GM21526 (cell line): ENCODE measurements at regions not wholly inside any gene's neighbourhood (a gene's known extent, or its start where the extent isn't known, plus 50 kb on each side); places are given as distances from the start of the nearest gene placed in this dataset.

ENCODE experiments used
- ATAC-seq: cut with Tn5 transposase; IDR thresholded peaks from one replicate; pipeline ENCODE4 v1.9.1; 2021; ENCODE audit warnings: moderate library complexity; ENCODE audit not compliant: unreplicated experiment, low FRiP score

GRCh38 chr12:65595016-65595560 lies 229.2 kb upstream of the HMGA2 start:
- ATAC-seq: no peak

- no peak for ATAC-seq
Observed at GRCh38 chr12:65596514-65597091, 227.7 kb upstream of the HMGA2 start.

- no peak for ATAC-seq
Observed at GRCh38 chr12:65597527-65597926, 226.8 kb upstream of the HMGA2 start.

DNA sequence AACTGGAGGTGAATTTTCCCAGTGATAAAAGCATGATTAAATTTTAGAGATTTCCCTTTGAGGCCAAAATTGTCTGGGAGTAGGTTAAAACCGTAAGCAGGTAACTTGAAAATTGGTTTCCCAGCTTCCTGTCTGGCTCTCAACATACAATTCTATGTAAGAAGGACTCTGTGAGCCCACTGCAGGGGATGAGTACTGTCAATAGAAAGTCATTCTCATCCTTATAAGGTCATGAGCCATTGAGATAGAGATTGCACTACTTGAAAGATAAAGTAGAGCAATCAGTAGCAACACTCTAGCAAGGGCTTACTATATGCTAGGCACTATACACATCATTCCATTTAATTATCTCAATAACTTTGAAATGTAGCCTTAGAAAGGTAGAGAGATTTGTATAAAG lies 225.6 kb upstream of the HMGA2 start:
- ATAC-seq: no peak

- no peak for ATAC-seq
Observed at GRCh38 chr12:65602253-65602609, 222.1 kb upstream of the HMGA2 start.

GRCh38 chr12:65602610-65603295 lies 221.5 kb upstream of the HMGA2 start:
- peak; percentile 78 for ATAC-seq

GRCh38 chr12:65603438-65604351 lies 220.6 kb upstream of the HMGA2 start:
- no peak for ATAC-seq

- no peak for ATAC-seq
Observed at GRCh38 chr12:65605019-65605418, 219.3 kb upstream of the HMGA2 start.

DNA sequence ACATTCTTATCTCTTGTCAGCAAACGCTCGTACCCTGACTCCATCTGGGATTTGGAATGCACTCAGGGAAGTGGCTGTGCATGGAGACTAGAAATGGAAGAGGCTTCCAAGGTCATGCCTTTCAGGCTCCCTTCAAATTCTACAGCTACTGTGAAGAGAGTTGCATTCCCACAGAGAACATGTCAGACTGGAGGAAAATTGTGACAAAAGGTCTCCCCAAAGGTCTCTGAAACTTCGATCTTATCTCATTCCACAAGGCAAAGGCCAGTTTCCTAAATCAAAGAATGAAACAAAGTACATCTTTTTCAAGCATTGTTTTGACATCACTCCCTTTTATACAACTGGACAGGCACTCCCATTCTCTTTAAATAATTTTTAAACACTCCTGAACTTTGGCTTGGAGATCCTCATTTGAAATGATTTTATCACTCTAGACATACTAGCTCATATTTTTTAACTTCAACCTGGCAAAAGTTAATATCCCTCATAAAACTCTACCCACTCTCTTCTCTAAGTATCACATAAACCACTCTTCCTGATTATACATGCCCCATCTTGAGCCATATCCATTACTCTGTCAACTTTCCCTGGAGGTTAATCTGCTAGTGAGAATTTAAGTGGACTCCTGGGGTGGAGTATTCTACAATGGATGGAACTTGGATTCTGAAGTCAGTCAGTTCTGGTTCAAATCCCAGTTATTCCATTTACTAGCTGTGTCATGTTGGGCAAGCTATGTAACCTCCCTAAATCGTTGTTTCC lies 218.1 kb upstream of the HMGA2 start:
- ATAC-seq: no peak

DNA sequence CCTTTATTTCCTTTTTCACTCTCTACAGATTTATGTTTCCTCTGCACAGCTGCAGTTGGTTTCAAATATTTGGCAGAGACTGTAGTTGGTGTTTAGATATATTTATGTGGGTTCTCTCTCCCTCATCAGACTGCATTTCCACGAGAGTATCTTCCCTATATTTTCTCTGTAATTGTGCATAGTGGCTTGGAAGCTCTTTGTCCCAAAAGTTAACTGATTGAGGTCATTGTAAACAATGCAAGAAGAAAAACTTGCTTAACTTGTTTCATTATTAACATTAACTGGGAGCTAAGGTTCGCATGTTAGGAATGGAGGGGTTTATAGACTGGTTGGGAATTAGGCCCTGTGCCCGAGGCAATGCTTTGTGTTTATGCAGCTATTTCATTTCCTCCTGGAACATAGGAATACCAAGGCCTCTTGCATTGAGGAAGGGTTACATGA lies 216.9 kb upstream of the HMGA2 start:
- no peak for ATAC-seq

DNA sequence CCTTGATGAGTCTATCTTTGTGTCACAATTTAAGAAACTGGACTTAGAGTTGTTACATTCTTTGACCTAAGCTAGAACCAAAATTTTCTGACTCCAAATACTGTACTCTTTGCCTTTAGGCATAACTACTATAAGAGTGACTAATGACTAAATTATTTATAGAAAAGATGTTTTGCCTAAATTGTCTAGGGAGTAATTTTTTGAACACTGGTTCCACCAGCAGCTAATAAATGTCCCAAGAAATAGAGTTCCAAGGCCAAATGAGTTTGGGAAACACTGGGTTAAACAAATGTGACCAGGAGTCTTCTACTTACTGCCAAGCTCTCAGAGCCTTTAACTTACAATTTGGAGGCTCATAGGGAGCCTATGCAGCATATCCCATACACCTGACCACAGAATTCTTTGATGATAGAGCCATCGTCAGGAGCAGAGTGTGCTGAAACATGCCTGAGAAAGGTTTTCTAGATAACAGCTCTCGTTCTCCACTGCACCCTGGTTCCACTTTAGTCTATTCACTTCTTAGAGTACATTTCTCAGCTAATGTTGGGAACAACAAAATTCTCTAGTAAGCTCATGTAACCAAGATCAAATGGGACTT lies 215.9 kb upstream of the HMGA2 start:
- no peak for ATAC-seq

GRCh38 chr12:65609359-65609771 lies 214.9 kb upstream of the HMGA2 start:
- ATAC-seq: no peak

DNA sequence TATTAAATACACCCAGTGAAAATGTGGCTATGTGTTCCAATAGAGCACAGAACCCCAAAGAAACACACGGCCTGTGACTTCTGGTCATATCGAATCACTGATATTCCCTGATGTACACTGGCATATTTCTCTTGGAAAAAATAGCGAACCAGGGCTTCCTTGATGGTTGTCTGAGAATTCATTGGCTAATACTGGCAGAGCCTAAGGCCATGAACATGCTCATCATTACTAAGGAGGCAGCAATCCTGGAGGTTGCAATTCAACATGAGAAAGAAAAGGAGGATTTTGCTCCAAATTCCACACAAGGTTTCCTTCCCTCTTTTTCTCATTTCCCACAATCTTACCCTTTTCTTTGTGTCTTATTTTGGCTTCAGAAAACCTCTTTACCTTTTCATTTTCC lies 212.9 kb upstream of the HMGA2 start:
- ATAC-seq: no peak

GRCh38 chr12:65612440-65612839 lies 211.8 kb upstream of the HMGA2 start:
- no peak for ATAC-seq

GRCh38 chr12:65613692-65614091 lies 210.6 kb upstream of the HMGA2 start:
- ATAC-seq: no peak

DNA sequence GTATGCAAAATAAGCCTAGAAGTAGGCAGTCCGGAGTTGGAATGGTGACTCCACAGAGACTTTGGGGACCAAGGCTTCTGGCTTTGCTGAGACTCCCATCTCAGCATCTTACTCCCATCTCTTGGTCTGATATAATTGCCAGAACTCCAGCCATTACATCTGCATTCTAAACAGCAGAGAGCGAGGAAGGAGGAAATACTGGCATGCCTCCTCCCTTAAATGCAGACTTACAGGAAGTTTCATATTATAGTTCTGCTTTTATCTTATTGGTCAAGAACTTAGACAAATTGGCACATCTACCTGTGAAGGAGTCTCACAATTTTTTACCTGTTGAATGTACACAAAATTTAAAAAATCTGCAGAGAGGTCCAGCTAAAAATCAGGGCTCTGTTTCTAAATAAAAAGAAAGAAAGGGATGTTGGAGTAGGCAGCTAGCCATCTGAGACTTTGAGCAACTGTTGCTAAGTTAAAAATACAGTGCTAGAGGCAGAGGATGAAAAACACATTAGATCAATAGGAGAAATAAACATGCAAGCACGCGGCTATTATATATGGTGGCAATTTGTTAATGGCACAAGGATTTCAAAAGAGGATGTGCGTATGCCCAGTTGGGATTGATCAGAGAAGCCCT lies 209.9 kb upstream of the HMGA2 start:
- ATAC-seq: no peak

DNA sequence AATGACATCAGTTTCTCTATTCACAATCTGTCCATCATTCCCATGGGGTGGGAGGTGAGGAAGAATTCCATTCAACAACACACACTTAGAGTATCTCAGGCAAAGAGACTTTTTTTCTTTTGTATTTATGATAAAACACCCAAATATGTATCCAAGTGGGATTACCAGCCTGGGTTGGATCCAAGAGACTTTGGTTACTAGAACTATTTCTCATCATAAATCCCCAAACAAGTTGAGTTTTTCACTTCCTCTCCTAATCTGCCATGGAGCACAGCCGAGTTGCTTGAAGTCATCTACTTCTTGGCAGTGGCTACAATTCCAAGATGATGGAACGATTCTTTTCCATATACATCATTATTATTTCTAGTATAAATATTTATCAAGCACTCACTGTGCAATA lies 209.2 kb upstream of the HMGA2 start:
- no peak for ATAC-seq

- ATAC-seq: no peak
Observed at GRCh38 chr12:65616022-65616421, 208.3 kb upstream of the HMGA2 start.

DNA sequence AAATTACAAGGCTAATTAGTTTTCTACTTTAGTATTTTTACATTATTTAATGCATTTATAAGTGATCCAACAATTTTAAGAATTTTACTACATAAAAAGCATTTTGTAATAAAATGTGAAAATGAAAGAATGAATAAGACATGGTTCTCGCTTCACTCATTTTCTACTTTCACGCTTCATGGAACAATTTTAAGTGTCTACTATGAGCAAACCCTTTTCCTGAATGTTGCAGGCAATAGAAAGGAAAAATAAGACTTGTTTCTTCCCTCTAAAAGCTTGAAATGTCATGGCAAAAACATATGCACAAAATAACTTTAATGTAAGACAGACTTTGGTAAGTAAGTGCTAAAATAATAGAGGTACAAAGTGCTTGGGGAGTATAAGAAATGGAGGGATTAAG lies 205.7 kb upstream of the HMGA2 start:
- no peak for ATAC-seq

- no peak for ATAC-seq
Observed at GRCh38 chr12:65619018-65619417, 205.3 kb upstream of the HMGA2 start.
